H1 (cell line): ENCODE measurements at regions not wholly inside any gene's neighbourhood (a gene's known extent, or its start where the extent isn't known, plus 50 kb on each side); places are given as distances from the start of the nearest gene placed in this dataset.

Source experiments
- CTCF ChIA-PET: fragments of 300-600 bp; sonication (Branson Sonifier 250); formaldehyde crosslinking; loops from one replicate; lab custom pipeline; 2021; ENCODE audit not compliant: partially characterized antibody; lab: Charles Lee
- POLR2A ChIA-PET: fragments of 300-600 bp; sonication (Branson Sonifier 250); formaldehyde crosslinking; loops from one replicate; lab custom pipeline; 2021; ENCODE audit warnings: inconsistent platforms; ENCODE audit not compliant: partially characterized antibody; lab: Charles Lee
- DNase-seq, 2 experiments: peaks; one replicate each; pipeline versions ENCODE4 v3.0.0 to v3.0.0-alpha.2; 2010 to 2022; ENCODE audit warnings: low spot score in 2 of 2, low read depth in 1 of 2, mixed read lengths in 1 of 2
- FAIRE-seq: peaks from 2 replicates; lab custom pipeline; 2011; peaks lifted over from hg19 to GRCh38; lab: Jason Lieb, UNC
- H2AFZ ChIP-seq: 2 replicates; pipeline ENCODE4 v1.8.1; 2012; ENCODE audit warnings: low read length, inconsistent platforms
- H2AK5ac ChIP-seq: 2 replicates; pipeline ENCODE4 v1.6.1; 2013; ENCODE audit warnings: low read depth, low read length
- H2BK120ac ChIP-seq: replicated peaks from 2 replicates; pipeline ENCODE3; 2013; ENCODE audit warnings: low read depth, low read length, inconsistent platforms
- H2BK12ac ChIP-seq: 2 replicates; pipeline ENCODE4 v1.6.1; 2013; ENCODE audit warnings: low read depth, low read length
- H2BK15ac ChIP-seq: 2 replicates; pipeline ENCODE4 v1.6.1; 2013; ENCODE audit warnings: low read length
- H2BK20ac ChIP-seq: 2 replicates; pipeline ENCODE4 v1.6.1; 2013; ENCODE audit warnings: low read length
- H2BK5ac ChIP-seq: 2 replicates; pipeline ENCODE4 v1.6.1; 2013; ENCODE audit warnings: low read depth, low read length
- H3K14ac ChIP-seq: 2 replicates; pipeline ENCODE4 v1.6.1; 2013; ENCODE audit warnings: inconsistent platforms; ENCODE audit not compliant: insufficient read length
- H3K18ac ChIP-seq: 2 replicates; pipeline ENCODE4 v1.6.1; 2013; ENCODE audit warnings: low read length; ENCODE audit errors: extremely low read depth
- H3K23ac ChIP-seq: 2 replicates; pipeline ENCODE4 v1.6.1; 2013; ENCODE audit warnings: inconsistent platforms; ENCODE audit not compliant: insufficient read length
- H3K23me2 ChIP-seq: 2 replicates; pipeline ENCODE4 v1.6.1; 2013; ENCODE audit warnings: low read depth, low read length
- H3K27ac ChIP-seq: 2 replicates; pipeline ENCODE4 v1.6.1; 2011; ENCODE audit warnings: low read depth, low read length, inconsistent platforms
- H3K27me3 ChIP-seq, 4 experiments: replicated peaks in 1 of 4; 1 replicate in 1 of 4; 2 replicates in 3 of 4; pipeline versions ENCODE4 v1.6.1 to v1.8.1; 2011 to 2013; ENCODE audit warnings: low read length in 3 of 4, mild to moderate bottlenecking in 3 of 4, inconsistent platforms in 2 of 4, mixed read lengths in 2 of 4, moderate library complexity in 1 of 4; ENCODE audit not compliant: control insufficient read depth in 3 of 4, insufficient read depth in 3 of 4; ENCODE audit errors: extremely low read depth in 1 of 4
- H3K36me3 ChIP-seq, 4 experiments: 2 replicates each; pipeline versions ENCODE4 v1.6.1 to v1.8.1; 2011 to 2013; ENCODE audit warnings: mild to moderate bottlenecking in 4 of 4, low read length in 3 of 4, moderate library complexity in 2 of 4, control low read depth in 1 of 4, inconsistent platforms in 1 of 4; ENCODE audit not compliant: insufficient read depth in 4 of 4, control insufficient read depth in 2 of 4
- H3K4ac ChIP-seq: replicated peaks from 2 replicates; pipeline ENCODE3; 2013; ENCODE audit warnings: low read length, low read depth, mixed read lengths, inconsistent platforms; ENCODE audit not compliant: insufficient read length
- H3K4me1 ChIP-seq, 4 experiments: replicated peaks in 1 of 4; 1 replicate in 1 of 4; 2 replicates in 3 of 4; pipeline versions ENCODE4 v1.6.1 to v1.8.1; 2011 to 2013; ENCODE audit warnings: low read length in 3 of 4, inconsistent platforms in 2 of 4, mixed read lengths in 1 of 4; ENCODE audit not compliant: insufficient read depth in 4 of 4, control insufficient read depth in 3 of 4
- H3K4me2 ChIP-seq, 2 experiments: 2 replicates each; pipeline versions ENCODE4 v1.6.1 to v1.8.1; 2011 to 2013; ENCODE audit warnings: low read depth in 2 of 2, low read length in 2 of 2, control low read depth in 1 of 2, inconsistent platforms in 1 of 2, mild to moderate bottlenecking in 1 of 2; ENCODE audit not compliant: insufficient read depth in 1 of 2
- H3K4me3 ChIP-seq, 4 experiments: fragments of 200-600, 300-600 bp in 1 of 4; sonication (generic), shearing (Covaris generic), sonication (Bioruptor Twin) in 1 of 4; 2 replicates each; pipeline versions ENCODE4 v1.5.1 to v1.8.1; 2011 to 2016; ENCODE audit warnings: low read length in 4 of 4, low read depth in 3 of 4, control low read depth in 2 of 4, inconsistent platforms in 2 of 4, mild to moderate bottlenecking in 2 of 4, mixed read lengths in 1 of 4, moderate library complexity in 1 of 4; ENCODE audit not compliant: insufficient read depth in 2 of 4; ENCODE audit errors: extremely low read depth in 1 of 4
- H3K56ac ChIP-seq: replicated peaks from 2 replicates; pipeline ENCODE3; 2013; ENCODE audit warnings: low read depth, mild to moderate bottlenecking, mixed read lengths, low read length, inconsistent platforms; ENCODE audit not compliant: insufficient read length
- H3K79me1 ChIP-seq: 2 replicates; pipeline ENCODE4 v1.6.1; 2013; ENCODE audit warnings: low read depth, low read length, control low read depth
- H3K79me2 ChIP-seq, 2 experiments: 2 replicates each; pipeline versions ENCODE4 v1.6.1 to v1.8.1; 2012 to 2013; ENCODE audit warnings: low read length in 2 of 2, mild to moderate bottlenecking in 2 of 2, inconsistent platforms in 1 of 2; ENCODE audit not compliant: insufficient read depth in 2 of 2, control insufficient read depth in 1 of 2
- H3K9ac ChIP-seq, 4 experiments: replicated peaks in 1 of 4; 1 replicate in 1 of 4; 2 replicates in 3 of 4; pipeline versions ENCODE4 v1.6.1 to v1.8.1; 2011 to 2013; ENCODE audit warnings: low read depth in 3 of 4, low read length in 3 of 4, control low read depth in 2 of 4, mild to moderate bottlenecking in 2 of 4, moderate library complexity in 2 of 4, inconsistent platforms in 1 of 4; ENCODE audit errors: extremely low read depth in 1 of 4
- H3K9me3 ChIP-seq, 2 experiments: 2 replicates each; pipeline versions ENCODE4 v1.6.1 to v1.8.1; 2012 to 2013; ENCODE audit warnings: mild to moderate bottlenecking in 2 of 2, moderate library complexity in 2 of 2, control low read depth in 1 of 2, inconsistent platforms in 1 of 2, low read depth in 1 of 2, low read length in 1 of 2, mixed read lengths in 1 of 2; ENCODE audit not compliant: insufficient read depth in 2 of 2
- H4K20me1 ChIP-seq, 2 experiments: replicated peaks in 1 of 2; 2 replicates each; pipeline versions ENCODE3 to v1.8.1; 2011 to 2013; ENCODE audit warnings: inconsistent platforms in 2 of 2, low read length in 2 of 2, mild to moderate bottlenecking in 1 of 2; ENCODE audit not compliant: insufficient read depth in 2 of 2, control insufficient read depth in 1 of 2
- H4K5ac ChIP-seq: 2 replicates; pipeline ENCODE4 v1.6.1; 2013; ENCODE audit warnings: low read length, low read depth, mixed read lengths, inconsistent platforms; ENCODE audit not compliant: insufficient read length
- H4K8ac ChIP-seq: 2 replicates; pipeline ENCODE4 v1.8.0; 2013; ENCODE audit warnings: mild to moderate bottlenecking, moderate library complexity, low read length, inconsistent platforms; ENCODE audit not compliant: insufficient read depth; ENCODE audit errors: extremely low read depth
- H4K91ac ChIP-seq: replicated peaks from 2 replicates; pipeline ENCODE3; 2013; ENCODE audit warnings: low read length, mixed read lengths, inconsistent platforms; ENCODE audit not compliant: insufficient read length
- CTCF ChIP-seq, 3 experiments: IDR thresholded peaks; 1 replicate in 2 of 3; 2 replicates in 1 of 3; pipeline versions ENCODE4 v1.5.1 to v1.6.1; 2011; ENCODE audit warnings: low read length in 3 of 3, mild to moderate bottlenecking in 3 of 3, inconsistent platforms in 2 of 3, low read depth in 1 of 3, moderate library complexity in 1 of 3; ENCODE audit not compliant: insufficient read depth in 1 of 3; ENCODE audit errors: control extremely low read depth in 1 of 3
- EP300 ChIP-seq, 2 experiments: IDR thresholded peaks; 1 replicate in 1 of 2; 2 replicates in 1 of 2; pipeline ENCODE4 v1.6.1; 2011 to 2012; ENCODE audit warnings: low read depth in 2 of 2, low read length in 2 of 2, mild to moderate bottlenecking in 2 of 2, borderline replicate concordance in 1 of 2, inconsistent platforms in 1 of 2, moderate library complexity in 1 of 2
- JUND ChIP-seq: IDR thresholded peaks from 2 replicates; pipeline ENCODE4 v1.6.1; 2011; ENCODE audit warnings: mild to moderate bottlenecking, improper control_type of control experiment, low read length
- WGBS, 2 experiments: shearing (Covaris generic) in 1 of 2; methylation state at CpG; one replicate each; pipeline versions ENCODE4 v1.1.6 to v1.1.7; 2013 to 2015; ENCODE audit warnings: low lambda C conversion rate in 2 of 2, mixed read lengths in 2 of 2, inconsistent platforms in 1 of 2, low coverage in 1 of 2, missing lambda C conversion rate in 1 of 2; ENCODE audit not compliant: insufficient replicate concordance in 2 of 2, insufficient coverage in 1 of 2, insufficient read length in 1 of 2; ENCODE audit errors: extremely low coverage in 1 of 2, missing lambda C conversion rate in 1 of 2; 5-methylcytosine and 5-hydroxymethylcytosine counted together

DNA sequence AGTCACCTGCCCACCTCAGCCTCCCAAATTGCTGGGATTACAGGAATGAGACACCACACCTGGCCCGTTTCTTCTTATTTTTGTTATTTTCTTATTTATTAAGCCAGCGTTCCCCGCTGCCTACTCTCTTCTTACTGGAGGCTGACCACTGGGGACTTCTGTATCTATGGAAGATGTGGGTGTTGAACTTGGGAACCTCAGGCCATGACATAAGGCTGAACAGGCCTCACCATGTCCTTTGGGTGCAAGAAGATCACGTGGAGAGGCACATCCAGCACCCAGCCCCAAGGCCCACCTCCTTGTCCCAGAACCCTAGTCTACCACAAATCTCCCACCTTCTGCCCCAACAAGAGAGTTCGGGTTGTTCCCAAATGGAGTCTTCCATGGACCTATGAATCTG lies 59.4 kb upstream of the NEK6 start:
- TF ChIP-seq CTCF (IDR thresholded peaks at IDR 0.05; ENCODE audit: control extremely low read depth in 1 of 3, insufficient read depth in 1 of 3, low read depth in 1 of 3, low read length in 3 of 3) (no peak), JUND (no peak), EP300 (IDR thresholded peaks at IDR 0.05; ENCODE audit: borderline replicate concordance in 1 of 2, low read depth in 2 of 2, low read length in 2 of 2) (no peak)

More for the DNA sequence above, 59.4 kb upstream of the NEK6 start:
- no peaks in the 10 kb centered on the region for H4K20me1 ChIP-seq
- no peak overlapping the region for H2BK5ac ChIP-seq
- no peak overlapping the region; the same call in 1 of the 2 replicates for H2BK15ac ChIP-seq
- no peak overlapping the region for H4K8ac ChIP-seq
- H2BK120ac ChIP-seq: no peak overlapping the region
- H3K23ac ChIP-seq: no peak overlapping the region
- no peaks in the 10 kb centered on the region for H3K79me1 ChIP-seq
- no peak overlapping the region for H2BK12ac ChIP-seq
- no peak overlapping the region for H4K5ac ChIP-seq
- H2AK5ac ChIP-seq: no peak overlapping the region
- ChIA-PET CTCF (interaction anchor here (1.2 to 1.3 kb wide), 2 partner anchors 10 to 11 kb away, joined by 3 read pairs; no protein-coding TSS in a partner anchor), POLR2A (no interaction called here)
- H3K9ac ChIP-seq: no peak overlapping the region
- H3K4me3 ChIP-seq: no peak overlapping the region
- no peak overlapping the region for H2BK20ac ChIP-seq
- no peak overlapping the region for H3K18ac ChIP-seq
- FAIRE-seq (no peak), DNase-seq (no peak)
- H3K14ac ChIP-seq: no peak overlapping the region
- 82% methylated on average over 5 of the region's 5 CpGs; no CpG with 5 or more reads in 1 of the 2 experiments for WGBS, 2 experiments
- H3K27me3 ChIP-seq: no peaks in the 10 kb centered on the region; a peak in 1 of 7 replicates
- no peak overlapping the region for H3K56ac ChIP-seq
- no peak overlapping the region for H2AFZ ChIP-seq
- H3K4me2 ChIP-seq: no peak overlapping the region
- no peak overlapping the region for H4K91ac ChIP-seq
- H3K23me2 ChIP-seq: no peaks in the 10 kb centered on the region
- no peak overlapping the region for H3K27ac ChIP-seq
- no peaks in the 10 kb centered on the region for H3K79me2 ChIP-seq
- H3K9me3 ChIP-seq: no peaks in the 10 kb centered on the region
- H3K4me1 ChIP-seq: no peaks in the 10 kb centered on the region
- H3K4ac ChIP-seq: no peak overlapping the region
- no peaks in the 10 kb centered on the region for H3K36me3 ChIP-seq
